ENCODE measurements at regions not wholly inside any gene's neighbourhood (a gene's known extent, or its start where the extent isn't known, plus 50 kb on each side); places are given as distances from the start of the nearest gene placed in this dataset.
"Not testable (repeated sequence)": the region's sequence is repeated elsewhere in the genome, so short reads cannot be mapped to it uniquely, and the experiment has no call there.

- no peak for DNase-seq
These were observed 283.1 kb upstream of the STAC start for GRCh38 chr3:36097209-36097608.

- DNase-seq: no peak
These were observed 266.0 kb upstream of the STAC start for GRCh38 chr3:36114353-36114752.

GRCh38 chr3:36124118-36124796 is 256.0 kb upstream of the STAC start:
- DNase-seq: no peak

GRCh38 chr3:36132214-36132613 is 248.1 kb upstream of the STAC start:
- DNase-seq: no peak

GRCh38 chr3:36135863-36136262 is 244.4 kb upstream of the STAC start:
- DNase-seq: no peak

- no peak for DNase-seq
These were observed 237.6 kb upstream of the STAC start for GRCh38 chr3:36142746-36143145.

GRCh38 chr3:36146404-36146803 is 233.9 kb upstream of the STAC start:
- DNase-seq: no peak

- no peak for DNase-seq
These were observed 232.3 kb upstream of the STAC start for GRCh38 chr3:36147934-36148558.

- no peak for DNase-seq
These were observed 230.8 kb upstream of the STAC start for GRCh38 chr3:36149447-36149865.

- DNase-seq: no peak
These were observed 224.8 kb upstream of the STAC start for GRCh38 chr3:36155515-36155914.

- DNase-seq: no peak
These were observed 215.9 kb upstream of the STAC start for GRCh38 chr3:36164400-36164799.

GRCh38 chr3:36165509-36166290 is 214.6 kb upstream of the STAC start:
- DNase-seq: no peak

- no peak for DNase-seq
These were observed 213.8 kb upstream of the STAC start for GRCh38 chr3:36166477-36166876.

- no peak for DNase-seq
These were observed 207.6 kb upstream of the STAC start for GRCh38 chr3:36172699-36173098.

GRCh38 chr3:36175113-36175812 is 205.0 kb upstream of the STAC start:
- DNase-seq: no peak

- DNase-seq: no peak
These were observed 204.3 kb upstream of the STAC start for GRCh38 chr3:36175916-36176461.

- no peak for DNase-seq
These were observed 202.3 kb upstream of the STAC start for GRCh38 chr3:36178018-36178417.

- DNase-seq: no peak
These were observed 198.3 kb upstream of the STAC start for GRCh38 chr3:36182024-36182423.

- not testable (repeated sequence) for DNase-seq
These were observed 193.1 kb upstream of the STAC start for GRCh38 chr3:36187197-36187596.

- no peak for DNase-seq
These were observed 187.4 kb upstream of the STAC start for GRCh38 chr3:36192901-36193300.

- no peak for DNase-seq
These were observed 186.9 kb upstream of the STAC start for GRCh38 chr3:36193448-36193847.

- no peak for DNase-seq
These were observed 184.2 kb upstream of the STAC start for GRCh38 chr3:36196058-36196457.

GRCh38 chr3:36197151-36197550 is 183.2 kb upstream of the STAC start:
- no peak for DNase-seq
